ENCODE measurements at regions not wholly inside any gene's neighbourhood (a gene's known extent, or its start where the extent isn't known, plus 50 kb on each side); places are given as distances from the start of the nearest gene placed in this dataset.

- FAIRE-seq, result no peak
- RAD21 ChIA-PET (ENCODE audit: unreplicated experiment), result no interaction called here
- Histone ChIP-seq H3K79me2 (ENCODE audit: control insufficient read depth, insufficient read depth, low read length) (no peaks in the 10 kb centered on the region), H2AFZ (ENCODE audit: control insufficient read depth, low read depth, low read length) (no peak overlapping the region), H3K27me3 (replicated peaks in 1 of 2; ENCODE audit: control insufficient read depth in 2 of 2, insufficient read depth in 2 of 2, low read length in 1 of 2) (no peaks in the 10 kb centered on the region), H3K9ac (ENCODE audit: control insufficient read depth, insufficient read depth, low read length) (no peak overlapping the region), H3K36me3 (ENCODE audit: control insufficient read depth in 2 of 2, insufficient read depth in 2 of 2, low read length in 1 of 2) (no peaks in the 10 kb centered on the region), H3K4me3 (no peak overlapping the region), H3K4me2 (ENCODE audit: control insufficient read depth, insufficient read depth) (no peak overlapping the region), H3K9me3 (replicated peaks; ENCODE audit: control insufficient read depth, insufficient read depth, low read length) (no peaks in the 10 kb centered on the region; the same call in 2 of the 3 replicates), H4K20me1 (ENCODE audit: control insufficient read depth, insufficient read depth) (no peaks in the 10 kb centered on the region), H3K4me1 (ENCODE audit: control insufficient read depth, insufficient read depth, low read length) (no peaks in the 10 kb centered on the region), H3K27ac (ENCODE audit: control insufficient read depth, insufficient read depth) (no peak overlapping the region)
- ATAC-seq, result no peak
- no peak for TF ChIP-seq NKRF (conservative IDR thresholded peaks at IDR 0.05)
- no peak for TF ChIP-seq GATAD2B (conservative IDR thresholded peaks at IDR 0.05; ENCODE audit: low read depth)
- no peak for TF ChIP-seq NRF1 (conservative IDR thresholded peaks at IDR 0.05; ENCODE audit: low read depth, low read length)
- TF ChIP-seq FOS (IDR thresholded peaks at IDR 0.05; ENCODE audit: borderline replicate concordance, extremely low read depth, insufficient read length), result no peak
- TF ChIP-seq EGR1 (IDR thresholded peaks at IDR 0.05; ENCODE audit: borderline replicate concordance in 1 of 2, low read depth in 2 of 2, low read length in 2 of 2), result no peak
- no peak for TF ChIP-seq RBBP5 (conservative IDR thresholded peaks at IDR 0.05)
- TF ChIP-seq EZH2 (IDR thresholded peaks at IDR 0.05; ENCODE audit: borderline replicate concordance, control insufficient read depth, low read depth, low read length), result no peak
- CTCF ChIA-PET, result no interaction called here
- in situ Hi-C loops (cut with MboI) (no loop called here), intact Hi-C loops (cut with micrococcal nuclease; ENCODE audit: unreplicated experiment) (no loop called here)
- SMC1A ChIA-PET (ENCODE audit: uncharacterized antibody, unreplicated experiment), result no interaction called here
- POLR2A ChIA-PET, result no interaction called here
- no TSS peak for BruUV-seq (replicated peaks)
- DNase-seq (ENCODE audit: low read depth, low spot score), result no peak
- 38% methylated on average over 12 of the region's 12 CpGs for WGBS (ENCODE audit: insufficient coverage, insufficient replicate concordance, low lambda C conversion rate, missing lambda C conversion rate)
These were observed 378.1 kb downstream of the ALG10 start for GRCh38 chr12:34400411-34400881.
